ENCODE measurements at regions not wholly inside any gene's neighbourhood (a gene's known extent, or its start where the extent isn't known, plus 50 kb on each side); places are given as distances from the start of the nearest gene placed in this dataset.

DNA sequence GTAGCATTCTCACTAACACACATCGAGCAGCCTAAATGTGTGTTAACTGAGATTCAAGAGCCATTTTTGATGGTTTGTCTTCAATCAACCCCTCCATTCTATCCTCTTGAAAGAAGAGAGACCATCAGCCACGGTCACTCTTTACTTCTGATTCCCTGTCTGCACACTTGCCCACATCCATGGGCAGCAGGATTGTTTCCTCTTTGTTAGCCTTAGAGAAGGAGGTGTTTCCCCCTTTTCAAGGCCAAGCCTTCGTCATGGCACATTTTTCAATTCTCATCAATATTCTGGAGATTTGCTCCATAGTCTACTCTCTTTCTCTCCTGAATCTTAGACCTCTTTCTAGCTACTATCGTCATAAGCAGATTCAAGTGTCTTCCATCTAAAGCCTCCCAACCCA lies 522.4 kb upstream of the NAALADL2 start:
- intact Hi-C loops (cut with DNase I): no loop called here
- DNase-seq: no peak
- Histone ChIP-seq H3K36me3 (no peaks in the 10 kb centered on the region), H3K9me3 (no peaks in the 10 kb centered on the region), H3K4me1 (no peaks in the 10 kb centered on the region), H3K4me3 (no peak overlapping the region), H3K27me3 (no peaks in the 10 kb centered on the region), H3K27ac (no peak overlapping the region), H3K9ac (ENCODE audit: low read depth in 2 of 2, low read length in 2 of 2) (no peak overlapping the region)
- TF ChIP-seq CTCF (IDR thresholded peaks at IDR 0.05): no peak

GRCh38 chr3:174337227-174337626 lies 521.9 kb upstream of the NAALADL2 start:
- no peak for DNase-seq
- TF ChIP-seq CTCF (IDR thresholded peaks at IDR 0.05): no peak
- Histone ChIP-seq H3K9me3 (no peaks in the 10 kb centered on the region), H3K4me1 (no peaks in the 10 kb centered on the region), H3K36me3 (no peaks in the 10 kb centered on the region), H3K27me3 (no peaks in the 10 kb centered on the region), H3K27ac (no peak overlapping the region), H3K9ac (ENCODE audit: low read depth in 2 of 2, low read length in 2 of 2) (no peak overlapping the region), H3K4me3 (no peak overlapping the region)
- intact Hi-C loops (cut with DNase I): no loop called here

GRCh38 chr3:174340624-174341587 lies 518.2 kb upstream of the NAALADL2 start:
- no peaks in the 10 kb centered on the region for H3K36me3 ChIP-seq
- no peak overlapping the region for H3K4me3 ChIP-seq
- intact Hi-C loops (cut with DNase I): no loop called here
- H3K9ac ChIP-seq (ENCODE audit: low read depth in 2 of 2, low read length in 2 of 2): no peak overlapping the region
- no peaks in the 10 kb centered on the region for H3K9me3 ChIP-seq
- H3K4me1 ChIP-seq: no peaks in the 10 kb centered on the region
- no peak for DNase-seq
- H3K27me3 ChIP-seq: no peaks in the 10 kb centered on the region
- TF ChIP-seq CTCF (IDR thresholded peaks at IDR 0.05): no peak
- H3K27ac ChIP-seq: no peak overlapping the region

- Histone ChIP-seq H3K4me3 (no peak overlapping the region), H3K4me1 (no peaks in the 10 kb centered on the region), H3K9me3 (no peaks in the 10 kb centered on the region), H3K36me3 (no peaks in the 10 kb centered on the region), H3K27ac (no peak overlapping the region), H3K27me3 (no peaks in the 10 kb centered on the region), H3K9ac (ENCODE audit: low read depth in 2 of 2, low read length in 2 of 2) (no peak overlapping the region)
- intact Hi-C loops (cut with DNase I): no loop called here
- no peak for TF ChIP-seq CTCF (IDR thresholded peaks at IDR 0.05)
- DNase-seq: no peak
Observed at GRCh38 chr3:174342171-174342570, 517.0 kb upstream of the NAALADL2 start.

GRCh38 chr3:174342941-174343501 lies 516.1 kb upstream of the NAALADL2 start:
- TF ChIP-seq CTCF (IDR thresholded peaks at IDR 0.05): no peak
- intact Hi-C loops (cut with DNase I): no loop called here
- Histone ChIP-seq H3K36me3 (no peaks in the 10 kb centered on the region), H3K9ac (ENCODE audit: low read depth in 2 of 2, low read length in 2 of 2) (no peak overlapping the region), H3K4me1 (no peaks in the 10 kb centered on the region), H3K9me3 (no peaks in the 10 kb centered on the region), H3K4me3 (no peak overlapping the region), H3K27ac (no peak overlapping the region), H3K27me3 (no peaks in the 10 kb centered on the region)
- DNase-seq: no peak
